AML-193 (cell line): ENCODE measurements at regions not wholly inside any gene's neighbourhood (a gene's known extent, or its start where the extent isn't known, plus 50 kb on each side); places are given as distances from the start of the nearest gene placed in this dataset.
"Not testable (repeated sequence)": the region's sequence is repeated elsewhere in the genome, so short reads cannot be mapped to it uniquely, and the experiment has no call there.

Source experiments
- DNase-seq, 2 experiments: peaks; one replicate each; lab custom pipeline; 2025; lab: John Stamatoyannopoulos, UW

- DNase-seq = no peak
These were observed 51.0 kb downstream of the POU3F3 start for GRCh38 chr2:104904889-104905288.

GRCh38 chr2:104909317-104909716 lies 55.4 kb downstream of the POU3F3 start:
- DNase-seq = no peak

GRCh38 chr2:104914509-104914908 lies 60.6 kb downstream of the POU3F3 start:
- no peak for DNase-seq

GRCh38 chr2:104915107-104915793 lies 61.3 kb downstream of the POU3F3 start:
- DNase-seq = no peak

GRCh38 chr2:104919127-104919526 lies 65.2 kb downstream of the POU3F3 start:
- no peak for DNase-seq

GRCh38 chr2:104923665-104924064 lies 69.8 kb downstream of the POU3F3 start:
- no peak for DNase-seq

GRCh38 chr2:104929663-104930062 lies 75.7 kb downstream of the POU3F3 start:
- DNase-seq = no peak

GRCh38 chr2:104930732-104931131 lies 76.8 kb downstream of the POU3F3 start:
- DNase-seq = no peak

- no peak for DNase-seq
These were observed 78.3 kb downstream of the POU3F3 start for GRCh38 chr2:104932243-104932642.

GRCh38 chr2:104933151-104933917 lies 79.4 kb downstream of the POU3F3 start:
- DNase-seq = no peak

- DNase-seq = no peak
These were observed 82.6 kb downstream of the POU3F3 start for GRCh38 chr2:104936527-104936926.

- no peak for DNase-seq
These were observed 84.5 kb downstream of the POU3F3 start for GRCh38 chr2:104938231-104938941.

GRCh38 chr2:104939570-104940217 lies 85.8 kb downstream of the POU3F3 start:
- DNase-seq = no peak

GRCh38 chr2:104944495-104944894 lies 90.6 kb downstream of the POU3F3 start:
- DNase-seq = no peak

- DNase-seq = no peak
These were observed 91.2 kb downstream of the POU3F3 start for GRCh38 chr2:104945121-104945520.

- DNase-seq = no peak
These were observed 92.0 kb downstream of the POU3F3 start for GRCh38 chr2:104945866-104946265.

GRCh38 chr2:104947456-104947855 lies 90.4 kb upstream of the MRPS9 start:
- DNase-seq = not testable (repeated sequence)

GRCh38 chr2:104952976-104953375 lies 84.9 kb upstream of the MRPS9 start:
- no peak for DNase-seq

GRCh38 chr2:104965900-104966299 lies 72.0 kb upstream of the MRPS9 start:
- no peak for DNase-seq

GRCh38 chr2:104969564-104969963 lies 68.3 kb upstream of the MRPS9 start:
- DNase-seq = no peak

- no peak for DNase-seq
These were observed 62.5 kb upstream of the MRPS9 start for GRCh38 chr2:104975371-104975770.

GRCh38 chr2:104975851-104976250 lies 62.0 kb upstream of the MRPS9 start:
- DNase-seq = no peak
